ENCODE measurements at regions not wholly inside any gene's neighbourhood (a gene's known extent, or its start where the extent isn't known, plus 50 kb on each side); places are given as distances from the start of the nearest gene placed in this dataset.

DNA sequence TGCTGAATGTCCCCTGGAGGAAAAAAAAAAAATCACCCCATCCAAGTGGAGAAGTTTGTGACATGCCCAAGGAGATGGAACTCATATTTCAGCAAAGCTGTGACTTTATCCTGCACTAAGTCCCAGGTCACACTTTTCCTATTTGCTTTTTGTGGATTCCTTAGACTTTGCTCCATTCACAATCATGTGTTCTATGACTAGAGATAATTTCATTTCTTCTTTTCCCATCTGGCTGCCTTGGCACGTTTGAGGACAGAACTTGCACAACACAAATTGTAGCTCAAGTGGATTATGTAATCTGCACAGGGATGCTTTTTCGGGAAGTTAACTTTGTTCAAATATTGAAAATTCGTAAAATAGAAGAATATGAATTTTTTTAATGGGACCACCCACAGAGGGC lies 100.7 kb upstream of the PTPN1 start:
- DNase-seq = no peak
- no peak overlapping the region for H3K27ac Mint-ChIP-seq
- H3K27me3 Mint-ChIP-seq (ENCODE audit: low read depth, poor library complexity) = peaks cover 22% of the 10 kb centered on the region
- peaks cover 5% of the 10 kb centered on the region for H3K36me3 Mint-ChIP-seq (ENCODE audit: low read depth)
- H3K9me3 Mint-ChIP-seq = peaks cover 31% of the 10 kb centered on the region
- TF ChIP-seq, protein P1, sequence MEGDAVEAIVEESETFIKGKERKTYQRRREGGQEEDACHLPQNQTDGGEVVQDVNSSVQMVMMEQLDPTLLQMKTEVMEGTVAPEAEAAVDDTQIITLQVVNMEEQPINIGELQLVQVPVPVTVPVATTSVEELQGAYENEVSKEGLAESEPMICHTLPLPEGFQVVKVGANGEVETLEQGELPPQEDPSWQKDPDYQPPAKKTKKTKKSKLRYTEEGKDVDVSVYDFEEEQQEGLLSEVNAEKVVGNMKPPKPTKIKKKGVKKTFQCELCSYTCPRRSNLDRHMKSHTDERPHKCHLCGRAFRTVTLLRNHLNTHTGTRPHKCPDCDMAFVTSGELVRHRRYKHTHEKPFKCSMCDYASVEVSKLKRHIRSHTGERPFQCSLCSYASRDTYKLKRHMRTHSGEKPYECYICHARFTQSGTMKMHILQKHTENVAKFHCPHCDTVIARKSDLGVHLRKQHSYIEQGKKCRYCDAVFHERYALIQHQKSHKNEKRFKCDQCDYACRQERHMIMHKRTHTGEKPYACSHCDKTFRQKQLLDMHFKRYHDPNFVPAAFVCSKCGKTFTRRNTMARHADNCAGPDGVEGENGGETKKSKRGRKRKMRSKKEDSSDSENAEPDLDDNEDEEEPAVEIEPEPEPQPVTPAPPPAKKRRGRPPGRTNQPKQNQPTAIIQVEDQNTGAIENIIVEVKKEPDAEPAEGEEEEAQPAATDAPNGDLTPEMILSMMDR (IDR thresholded peaks at IDR 0.05) = no peak
- peaks cover 26% of the 10 kb centered on the region for H3K4me1 Mint-ChIP-seq
- no peak overlapping the region for H3K4me3 Mint-ChIP-seq

DNA sequence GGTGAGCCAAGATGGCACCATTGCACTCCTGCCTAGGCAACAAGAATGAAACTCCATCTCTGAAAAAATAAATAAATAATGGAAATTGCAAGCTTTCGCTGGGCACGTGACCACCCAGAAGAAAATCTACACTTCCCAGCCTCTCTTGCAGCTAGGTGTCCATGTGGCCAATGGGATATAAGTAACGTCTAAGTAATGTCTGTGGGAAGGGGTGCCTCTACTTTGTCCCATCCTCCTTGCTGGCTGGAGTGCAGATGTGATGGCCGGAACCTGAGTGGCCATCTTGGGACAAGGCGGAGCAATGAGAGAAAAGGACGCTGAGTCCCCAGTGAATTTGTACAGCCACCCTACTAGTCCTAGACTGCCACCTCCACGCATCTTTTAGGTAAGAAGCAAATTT lies 99.8 kb upstream of the PTPN1 start:
- Mint-ChIP-seq H3K27ac (no peak overlapping the region), H3K4me1 (peaks cover 23% of the 10 kb centered on the region), H3K4me3 (no peak overlapping the region), H3K27me3 (ENCODE audit: low read depth, poor library complexity) (peaks cover 18% of the 10 kb centered on the region), H3K36me3 (ENCODE audit: low read depth) (peaks cover 5% of the 10 kb centered on the region), H3K9me3 (peaks cover 34% of the 10 kb centered on the region)
- TF ChIP-seq, protein P1 (IDR thresholded peaks at IDR 0.05) = no peak
- no peak for DNase-seq

DNA sequence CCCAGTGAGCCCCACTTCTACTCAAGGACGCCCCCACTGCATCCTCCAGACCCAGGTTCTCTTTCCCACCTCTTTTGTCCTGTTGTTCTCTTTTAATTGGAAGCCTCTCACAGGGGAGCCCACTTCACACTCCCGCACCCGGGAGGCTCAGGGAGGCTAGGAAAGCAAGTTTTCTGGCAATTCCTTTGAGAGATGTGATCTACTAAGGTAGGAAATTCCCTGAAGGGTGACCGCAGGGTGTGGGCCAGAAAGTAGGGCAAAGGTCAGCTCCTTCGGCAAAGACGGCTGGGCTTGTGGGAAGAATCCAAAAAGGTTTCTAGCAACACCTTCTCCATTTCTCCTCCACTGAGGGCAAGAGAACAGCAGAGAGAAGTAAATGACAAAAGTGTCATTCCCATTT lies 98.1 kb upstream of the PTPN1 start:
- Mint-ChIP-seq H3K36me3 (ENCODE audit: low read depth) (peaks cover 5% of the 10 kb centered on the region), H3K27me3 (ENCODE audit: low read depth, poor library complexity) (peaks cover 10% of the 10 kb centered on the region), H3K4me3 (no peak overlapping the region), H3K27ac (peak overlapping the region; percentile 86), H3K9me3 (peaks cover 34% of the 10 kb centered on the region), H3K4me1 (peaks cover 32% of the 10 kb centered on the region)
- TF ChIP-seq, protein P1 (IDR thresholded peaks at IDR 0.05) = no peak
- DNase-seq = no peak

DNA sequence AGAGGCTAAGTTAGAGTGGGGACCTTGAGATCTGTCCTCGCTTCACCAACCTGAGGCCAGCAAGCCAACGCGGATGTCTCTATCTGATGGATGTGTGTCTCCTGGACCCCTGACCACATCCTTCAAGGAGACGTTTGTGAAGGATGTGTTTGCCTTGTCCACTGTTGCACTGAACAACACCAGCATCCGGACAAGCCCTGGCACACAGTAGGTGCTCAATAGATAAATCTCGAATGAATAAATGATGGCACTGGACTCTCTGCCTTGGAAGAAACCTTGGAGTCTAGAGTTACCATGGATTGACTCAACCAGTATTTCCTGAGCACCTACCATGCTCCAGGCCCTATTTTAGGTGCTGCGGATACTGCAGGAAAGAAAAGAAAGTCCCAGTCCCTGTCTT lies 97.7 kb upstream of the PTPN1 start:
- Mint-ChIP-seq H3K4me1 (peaks cover 32% of the 10 kb centered on the region), H3K9me3 (peaks cover 34% of the 10 kb centered on the region), H3K36me3 (ENCODE audit: low read depth) (peaks cover 5% of the 10 kb centered on the region), H3K27me3 (ENCODE audit: low read depth, poor library complexity) (peaks cover 10% of the 10 kb centered on the region), H3K27ac (peak overlapping the region; percentile 79), H3K4me3 (no peak overlapping the region)
- TF ChIP-seq, protein P1 (IDR thresholded peaks at IDR 0.05) = no peak
- no peak for DNase-seq

DNA sequence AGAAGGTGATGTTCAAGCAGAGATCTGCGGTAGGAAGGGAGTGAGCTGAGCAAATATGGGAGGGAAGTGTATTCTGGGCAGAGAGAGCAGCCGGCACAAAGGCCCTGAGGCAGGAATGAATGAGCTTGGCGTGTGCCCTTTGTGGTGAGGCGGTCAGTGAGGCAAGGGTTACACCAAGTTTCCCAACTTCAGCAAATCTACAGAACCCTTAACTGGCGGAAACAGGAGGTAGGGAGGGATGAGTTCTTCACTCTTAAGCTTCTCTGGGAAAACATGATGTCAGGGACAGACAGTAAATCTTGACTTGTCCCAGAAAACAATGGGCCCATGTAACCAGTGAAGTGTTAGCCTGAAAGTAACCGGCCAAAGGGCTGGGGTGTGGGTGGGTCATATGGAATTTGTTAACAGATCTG lies 97.1 kb upstream of the PTPN1 start:
- Mint-ChIP-seq H3K27ac (peak overlapping the region; percentile 79), H3K4me1 (peaks cover 32% of the 10 kb centered on the region), H3K36me3 (ENCODE audit: low read depth) (peaks cover 5% of the 10 kb centered on the region), H3K4me3 (no peak overlapping the region), H3K9me3 (peaks cover 38% of the 10 kb centered on the region), H3K27me3 (ENCODE audit: low read depth, poor library complexity) (peaks cover 10% of the 10 kb centered on the region)
- DNase-seq = no peak
- TF ChIP-seq, protein P1 (IDR thresholded peaks at IDR 0.05) = no peak

DNA sequence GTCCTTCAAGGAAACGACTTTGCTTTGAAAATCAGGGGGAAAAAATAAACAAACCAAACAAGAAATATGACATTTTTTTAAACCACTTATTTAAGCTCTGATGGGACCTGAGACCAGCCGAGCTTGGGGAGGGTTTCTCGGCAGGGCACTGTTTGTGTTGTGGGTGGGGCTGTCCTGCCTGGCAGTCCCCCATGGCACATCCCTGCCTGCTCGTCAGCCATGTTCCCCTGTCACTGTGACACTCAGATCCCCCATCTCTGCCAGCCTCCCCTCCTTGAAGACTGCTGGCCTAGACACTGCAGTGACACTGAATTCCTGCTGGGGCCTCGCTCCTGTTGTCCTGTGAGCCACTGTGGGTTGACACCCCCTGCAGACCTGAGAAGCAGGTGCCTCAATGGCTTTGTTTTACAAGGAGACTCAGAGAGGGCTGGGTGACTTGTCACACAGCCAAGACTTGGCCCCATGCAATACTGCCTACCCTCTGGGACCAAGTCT lies 95.1 kb upstream of the PTPN1 start:
- peaks cover 5% of the 10 kb centered on the region for H3K36me3 Mint-ChIP-seq (ENCODE audit: low read depth)

More for the DNA sequence above, 95.1 kb upstream of the PTPN1 start:
- Mint-ChIP-seq H3K9me3 (peaks cover 45% of the 10 kb centered on the region), H3K4me1 (peaks cover 27% of the 10 kb centered on the region), H3K4me3 (no peak overlapping the region), H3K27ac (no peak overlapping the region), H3K27me3 (ENCODE audit: low read depth, poor library complexity) (peaks cover 18% of the 10 kb centered on the region)
- TF ChIP-seq, protein P1 (IDR thresholded peaks at IDR 0.05) = no peak
- DNase-seq = no peak
